ENCODE measurements at regions not wholly inside any gene's neighbourhood (a gene's known extent, or its start where the extent isn't known, plus 50 kb on each side); places are given as distances from the start of the nearest gene placed in this dataset.
A peak's percentile ranks its signal among the peaks of the same experiment; 100 is the strongest.

DNA sequence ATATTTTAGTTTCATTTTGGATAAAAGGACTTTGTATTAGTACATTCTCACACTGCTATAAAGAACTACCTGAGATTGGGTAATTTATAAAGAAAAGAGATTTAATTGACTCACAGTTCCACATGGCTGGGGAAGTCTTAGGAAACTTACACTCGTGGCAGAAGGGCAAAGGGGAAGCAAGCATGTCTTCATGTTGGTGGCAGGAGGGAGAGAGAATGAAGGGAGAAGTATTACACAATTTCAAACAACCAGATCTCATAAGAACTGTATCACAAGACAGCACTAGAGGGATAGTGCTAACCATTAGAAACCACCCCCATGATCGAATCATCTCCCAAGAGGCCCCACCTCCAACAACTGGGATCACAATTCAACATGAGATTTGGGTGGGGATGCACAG lies 142.9 kb downstream of the USP31 start:
- WGBS (ENCODE audit: low lambda C conversion rate): 0% methylated on average over 2 of the region's 2 CpGs
- Histone ChIP-seq H3K36me3 (replicated peaks in 1 of 2; ENCODE audit: control insufficient read depth in 1 of 2, insufficient read depth in 2 of 2, low read length in 2 of 2) (no peaks in the 10 kb centered on the region), H4K20me1 (ENCODE audit: insufficient read depth, low read length) (no peaks in the 10 kb centered on the region), H3K4me2 (ENCODE audit: low read depth, low read length) (no peak overlapping the region), H2AFZ (ENCODE audit: low read length) (no peak overlapping the region), H3K27ac (ENCODE audit: extremely low read length, insufficient read depth, low read length) (no peak overlapping the region), H3K79me2 (ENCODE audit: insufficient read depth, low read length) (no peaks in the 10 kb centered on the region), H3K27me3 (ENCODE audit: control insufficient read depth in 1 of 2, insufficient read depth in 2 of 2, low read length in 2 of 2) (0 out of 5 replicates have a peak, but pooled peaks cover 0 to 4% of the 10 kb centered on the region in 2 experiments), H3K9me3 (ENCODE audit: low read length) (no peaks in the 10 kb centered on the region), H3K9ac (ENCODE audit: insufficient read depth, low read depth, low read length) (no peak overlapping the region), H3K4me3 (replicated peaks in 1 of 3; ENCODE audit: insufficient read depth in 1 of 3, low read depth in 2 of 3, low read length in 3 of 3) (no peak overlapping the region), H3K4me1 (ENCODE audit: insufficient read depth, low read length) (no peaks in the 10 kb centered on the region)
- TF ChIP-seq ARNTL (CRISPR knock-in tag; IDR thresholded peaks at IDR 0.05): no peak
- TF ChIP-seq, protein P1, sequence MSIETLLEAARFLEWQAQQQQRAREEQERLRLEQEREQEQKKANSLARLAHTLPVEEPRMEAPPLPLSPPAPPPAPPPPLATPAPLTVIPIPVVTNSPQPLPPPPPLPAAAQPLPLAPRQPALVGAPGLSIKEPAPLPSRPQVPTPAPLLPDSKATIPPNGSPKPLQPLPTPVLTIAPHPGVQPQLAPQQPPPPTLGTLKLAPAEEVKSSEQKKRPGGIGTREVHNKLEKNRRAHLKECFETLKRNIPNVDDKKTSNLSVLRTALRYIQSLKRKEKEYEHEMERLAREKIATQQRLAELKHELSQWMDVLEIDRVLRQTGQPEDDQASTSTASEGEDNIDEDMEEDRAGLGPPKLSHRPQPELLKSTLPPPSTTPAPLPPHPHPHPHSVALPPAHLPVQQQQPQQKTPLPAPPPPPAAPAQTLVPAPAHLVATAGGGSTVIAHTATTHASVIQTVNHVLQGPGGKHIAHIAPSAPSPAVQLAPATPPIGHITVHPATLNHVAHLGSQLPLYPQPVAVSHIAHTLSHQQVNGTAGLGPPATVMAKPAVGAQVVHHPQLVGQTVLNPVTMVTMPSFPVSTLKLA (IDR thresholded peaks at IDR 0.05): peak; percentile 33; the same call in 1 of the 2 replicates
- TF ChIP-seq PPARG (CRISPR knock-in tag; conservative IDR thresholded peaks at IDR 0.05): no peak
- FAIRE-seq (no peak), DNase-seq (ENCODE audit: low spot score) (no peak), ATAC-seq (no peak)
- intact Hi-C loops (cut with micrococcal nuclease; ENCODE audit: unreplicated experiment) (no loop called here), in situ Hi-C loops (cut with HindIII; ENCODE audit: extremely low pct_ligation_motif_present, low pct_unique_long_range_greater_than_20kb) (no loop called here)
- CTCF ChIA-PET (ENCODE audit: low intra/inter-chr PET ratio, low total read pairs): no interaction called here
- POLR2A ChIA-PET: no interaction called here
- no TSS peak for BruUV-seq (replicated peaks)

DNA sequence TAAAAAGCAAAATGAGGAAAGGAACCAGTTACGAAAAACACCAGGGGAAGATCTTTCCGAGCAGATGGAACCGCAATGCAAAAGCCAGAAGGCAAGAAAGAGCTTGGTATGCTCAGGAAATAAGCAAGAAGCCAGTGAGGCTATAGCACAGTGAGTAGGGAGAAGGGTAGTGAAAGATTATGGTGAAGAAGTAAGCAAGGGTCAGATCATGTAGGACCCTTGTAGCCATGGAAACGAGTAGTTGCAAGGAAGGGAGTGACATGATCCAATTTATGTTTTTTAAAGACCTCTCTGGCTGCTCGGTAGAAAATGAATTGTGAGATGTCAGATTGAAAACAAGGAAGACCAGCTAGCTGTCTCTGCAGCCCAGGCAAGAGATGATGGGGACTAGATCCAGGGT lies 143.3 kb downstream of the USP31 start:
- WGBS (ENCODE audit: low lambda C conversion rate): 2% methylated on average over 5 of the region's 5 CpGs
- TF ChIP-seq WIZ (CRISPR knock-in tag; IDR thresholded peaks at IDR 0.05) (no peak), TSC22D2 (CRISPR knock-in tag; IDR thresholded peaks at IDR 0.05; ENCODE audit: borderline replicate concordance) (no peak)
- TF ChIP-seq, protein P2, sequence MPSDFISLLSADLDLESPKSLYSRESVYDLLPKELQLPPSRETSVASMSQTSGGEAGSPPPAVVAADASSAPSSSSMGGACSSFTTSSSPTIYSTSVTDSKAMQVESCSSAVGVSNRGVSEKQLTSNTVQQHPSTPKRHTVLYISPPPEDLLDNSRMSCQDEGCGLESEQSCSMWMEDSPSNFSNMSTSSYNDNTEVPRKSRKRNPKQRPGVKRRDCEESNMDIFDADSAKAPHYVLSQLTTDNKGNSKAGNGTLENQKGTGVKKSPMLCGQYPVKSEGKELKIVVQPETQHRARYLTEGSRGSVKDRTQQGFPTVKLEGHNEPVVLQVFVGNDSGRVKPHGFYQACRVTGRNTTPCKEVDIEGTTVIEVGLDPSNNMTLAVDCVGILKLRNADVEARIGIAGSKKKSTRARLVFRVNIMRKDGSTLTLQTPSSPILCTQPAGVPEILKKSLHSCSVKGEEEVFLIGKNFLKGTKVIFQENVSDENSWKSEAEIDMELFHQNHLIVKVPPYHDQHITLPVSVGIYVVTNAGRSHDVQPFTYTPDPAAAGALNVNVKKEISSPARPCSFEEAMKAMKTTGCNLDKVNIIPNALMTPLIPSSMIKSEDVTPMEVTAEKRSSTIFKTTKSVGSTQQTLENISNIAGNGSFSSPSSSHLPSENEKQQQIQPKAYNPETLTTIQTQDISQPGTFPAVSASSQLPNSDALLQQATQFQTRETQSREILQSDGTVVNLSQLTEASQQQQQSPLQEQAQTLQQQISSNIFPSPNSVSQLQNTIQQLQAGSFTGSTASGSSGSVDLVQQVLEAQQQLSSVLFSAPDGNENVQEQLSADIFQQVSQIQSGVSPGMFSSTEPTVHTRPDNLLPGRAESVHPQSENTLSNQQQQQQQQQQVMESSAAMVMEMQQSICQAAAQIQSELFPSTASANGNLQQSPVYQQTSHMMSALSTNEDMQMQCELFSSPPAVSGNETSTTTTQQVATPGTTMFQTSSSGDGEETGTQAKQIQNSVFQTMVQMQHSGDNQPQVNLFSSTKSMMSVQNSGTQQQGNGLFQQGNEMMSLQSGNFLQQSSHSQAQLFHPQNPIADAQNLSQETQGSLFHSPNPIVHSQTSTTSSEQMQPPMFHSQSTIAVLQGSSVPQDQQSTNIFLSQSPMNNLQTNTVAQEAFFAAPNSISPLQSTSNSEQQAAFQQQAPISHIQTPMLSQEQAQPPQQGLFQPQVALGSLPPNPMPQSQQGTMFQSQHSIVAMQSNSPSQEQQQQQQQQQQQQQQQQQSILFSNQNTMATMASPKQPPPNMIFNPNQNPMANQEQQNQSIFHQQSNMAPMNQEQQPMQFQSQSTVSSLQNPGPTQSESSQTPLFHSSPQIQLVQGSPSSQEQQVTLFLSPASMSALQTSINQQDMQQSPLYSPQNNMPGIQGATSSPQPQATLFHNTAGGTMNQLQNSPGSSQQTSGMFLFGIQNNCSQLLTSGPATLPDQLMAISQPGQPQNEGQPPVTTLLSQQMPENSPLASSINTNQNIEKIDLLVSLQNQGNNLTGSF (CRISPR knock-in tag; IDR thresholded peaks at IDR 0.05): no peak
- TF ChIP-seq, protein P3, sequence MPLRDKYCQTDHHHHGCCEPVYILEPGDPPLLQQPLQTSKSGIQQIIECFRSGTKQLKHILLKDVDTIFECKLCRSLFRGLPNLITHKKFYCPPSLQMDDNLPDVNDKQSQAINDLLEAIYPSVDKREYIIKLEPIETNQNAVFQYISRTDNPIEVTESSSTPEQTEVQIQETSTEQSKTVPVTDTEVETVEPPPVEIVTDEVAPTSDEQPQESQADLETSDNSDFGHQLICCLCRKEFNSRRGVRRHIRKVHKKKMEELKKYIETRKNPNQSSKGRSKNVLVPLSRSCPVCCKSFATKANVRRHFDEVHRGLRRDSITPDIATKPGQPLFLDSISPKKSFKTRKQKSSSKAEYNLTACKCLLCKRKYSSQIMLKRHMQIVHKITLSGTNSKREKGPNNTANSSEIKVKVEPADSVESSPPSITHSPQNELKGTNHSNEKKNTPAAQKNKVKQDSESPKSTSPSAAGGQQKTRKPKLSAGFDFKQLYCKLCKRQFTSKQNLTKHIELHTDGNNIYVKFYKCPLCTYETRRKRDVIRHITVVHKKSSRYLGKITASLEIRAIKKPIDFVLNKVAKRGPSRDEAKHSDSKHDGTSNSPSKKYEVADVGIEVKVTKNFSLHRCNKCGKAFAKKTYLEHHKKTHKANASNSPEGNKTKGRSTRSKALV (CRISPR knock-in tag; IDR thresholded peaks at IDR 0.05): no peak
- TF ChIP-seq, protein P4, sequence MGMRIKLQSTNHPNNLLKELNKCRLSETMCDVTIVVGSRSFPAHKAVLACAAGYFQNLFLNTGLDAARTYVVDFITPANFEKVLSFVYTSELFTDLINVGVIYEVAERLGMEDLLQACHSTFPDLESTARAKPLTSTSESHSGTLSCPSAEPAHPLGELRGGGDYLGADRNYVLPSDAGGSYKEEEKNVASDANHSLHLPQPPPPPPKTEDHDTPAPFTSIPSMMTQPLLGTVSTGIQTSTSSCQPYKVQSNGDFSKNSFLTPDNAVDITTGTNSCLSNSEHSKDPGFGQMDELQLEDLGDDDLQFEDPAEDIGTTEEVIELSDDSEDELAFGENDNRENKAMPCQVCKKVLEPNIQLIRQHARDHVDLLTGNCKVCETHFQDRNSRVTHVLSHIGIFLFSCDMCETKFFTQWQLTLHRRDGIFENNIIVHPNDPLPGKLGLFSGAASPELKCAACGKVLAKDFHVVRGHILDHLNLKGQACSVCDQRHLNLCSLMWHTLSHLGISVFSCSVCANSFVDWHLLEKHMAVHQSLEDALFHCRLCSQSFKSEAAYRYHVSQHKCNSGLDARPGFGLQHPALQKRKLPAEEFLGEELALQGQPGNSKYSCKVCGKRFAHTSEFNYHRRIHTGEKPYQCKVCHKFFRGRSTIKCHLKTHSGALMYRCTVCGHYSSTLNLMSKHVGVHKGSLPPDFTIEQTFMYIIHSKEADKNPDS (CRISPR knock-in tag; IDR thresholded peaks at IDR 0.05): no peak

More for the DNA sequence above, 143.3 kb downstream of the USP31 start:
- no TSS peak for BruUV-seq (replicated peaks)
- FAIRE-seq (no peak), DNase-seq (ENCODE audit: low spot score) (no peak), ATAC-seq (no peak)
- H3K9ac ChIP-seq (ENCODE audit: insufficient read depth, low read depth, low read length): no peak overlapping the region
- no peak overlapping the region for H3K4me3 ChIP-seq (replicated peaks in 1 of 3; ENCODE audit: insufficient read depth in 1 of 3, low read depth in 2 of 3, low read length in 3 of 3)
- H4K20me1 ChIP-seq (ENCODE audit: insufficient read depth, low read length): no peaks in the 10 kb centered on the region
- H3K79me2 ChIP-seq (ENCODE audit: insufficient read depth, low read length): no peaks in the 10 kb centered on the region
- intact Hi-C loops (cut with micrococcal nuclease; ENCODE audit: unreplicated experiment): no loop called here
- POLR2A ChIA-PET: no interaction called here
- no peaks in the 10 kb centered on the region for H3K36me3 ChIP-seq (replicated peaks in 1 of 2; ENCODE audit: control insufficient read depth in 1 of 2, insufficient read depth in 2 of 2, low read length in 2 of 2)
- no peaks in the 10 kb centered on the region for H3K4me1 ChIP-seq (ENCODE audit: insufficient read depth, low read length)
- no peak overlapping the region for H3K27ac ChIP-seq (ENCODE audit: extremely low read length, insufficient read depth, low read length)
- H3K27me3 ChIP-seq (ENCODE audit: control insufficient read depth in 1 of 2, insufficient read depth in 2 of 2, low read length in 2 of 2): peaks cover 0 to 4% of the 10 kb centered on the region in 2 experiments; a peak in 2 of 5 replicates
- no peak overlapping the region for H2AFZ ChIP-seq (ENCODE audit: low read length)
- in situ Hi-C loops (cut with HindIII; ENCODE audit: extremely low pct_ligation_motif_present, low pct_unique_long_range_greater_than_20kb): no loop called here
- CTCF ChIA-PET (ENCODE audit: low intra/inter-chr PET ratio, low total read pairs): no interaction called here
- H3K4me2 ChIP-seq (ENCODE audit: low read depth, low read length): no peak overlapping the region
- no peaks in the 10 kb centered on the region for H3K9me3 ChIP-seq (ENCODE audit: low read length)
